ENCODE measurements at regions not wholly inside any gene's neighbourhood (a gene's known extent, or its start where the extent isn't known, plus 50 kb on each side); places are given as distances from the start of the nearest gene placed in this dataset.

- TF ChIP-seq YY1 (IDR thresholded peaks at IDR 0.05; ENCODE audit: extremely low read depth, insufficient replicate concordance, low read depth, low read length) = no peak
- no peak for TF ChIP-seq POLR2AphosphoS5 (IDR thresholded peaks at IDR 0.05; ENCODE audit: low read depth, low read length)
- TF ChIP-seq, protein P1, sequence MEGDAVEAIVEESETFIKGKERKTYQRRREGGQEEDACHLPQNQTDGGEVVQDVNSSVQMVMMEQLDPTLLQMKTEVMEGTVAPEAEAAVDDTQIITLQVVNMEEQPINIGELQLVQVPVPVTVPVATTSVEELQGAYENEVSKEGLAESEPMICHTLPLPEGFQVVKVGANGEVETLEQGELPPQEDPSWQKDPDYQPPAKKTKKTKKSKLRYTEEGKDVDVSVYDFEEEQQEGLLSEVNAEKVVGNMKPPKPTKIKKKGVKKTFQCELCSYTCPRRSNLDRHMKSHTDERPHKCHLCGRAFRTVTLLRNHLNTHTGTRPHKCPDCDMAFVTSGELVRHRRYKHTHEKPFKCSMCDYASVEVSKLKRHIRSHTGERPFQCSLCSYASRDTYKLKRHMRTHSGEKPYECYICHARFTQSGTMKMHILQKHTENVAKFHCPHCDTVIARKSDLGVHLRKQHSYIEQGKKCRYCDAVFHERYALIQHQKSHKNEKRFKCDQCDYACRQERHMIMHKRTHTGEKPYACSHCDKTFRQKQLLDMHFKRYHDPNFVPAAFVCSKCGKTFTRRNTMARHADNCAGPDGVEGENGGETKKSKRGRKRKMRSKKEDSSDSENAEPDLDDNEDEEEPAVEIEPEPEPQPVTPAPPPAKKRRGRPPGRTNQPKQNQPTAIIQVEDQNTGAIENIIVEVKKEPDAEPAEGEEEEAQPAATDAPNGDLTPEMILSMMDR (IDR thresholded peaks at IDR 0.05 in 2 of 3, conservative IDR thresholded peaks at IDR 0.05 in 1 of 3; ENCODE audit: borderline replicate concordance in 1 of 3, insufficient read depth in 1 of 3, low read depth in 2 of 3, low read length in 2 of 3) = no peak
- TF ChIP-seq EGR1 (IDR thresholded peaks at IDR 0.05; ENCODE audit: low read depth) = no peak
- TF ChIP-seq ELF1 (IDR thresholded peaks at IDR 0.05; ENCODE audit: borderline replicate concordance, low read depth) = no peak
These were observed 318.9 kb downstream of the AHR start for GRCh38 chr7:17617380-17617779.
